ENCODE measurements at regions not wholly inside any gene's neighbourhood (a gene's known extent, or its start where the extent isn't known, plus 50 kb on each side); places are given as distances from the start of the nearest gene placed in this dataset.

DNA sequence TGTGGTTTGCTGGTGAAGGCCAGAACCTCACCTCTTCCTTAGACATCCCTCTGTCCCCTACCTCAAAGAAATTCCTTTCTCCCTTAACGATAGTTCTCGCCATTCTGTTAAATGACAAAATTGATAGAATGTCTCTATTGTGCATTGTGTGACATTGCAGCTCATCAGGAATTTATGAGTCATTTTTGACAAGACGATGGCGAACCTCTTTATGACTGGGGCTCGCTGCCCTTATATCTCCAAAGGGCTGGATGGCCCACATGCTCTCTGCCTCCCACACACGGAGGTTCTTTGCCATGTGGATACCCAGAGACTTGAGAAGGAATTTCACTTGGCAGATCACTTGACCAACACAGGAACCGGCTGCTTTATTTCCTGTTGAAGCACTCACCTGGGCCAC, 66.8 kb upstream of the RPS6KA2 start:
- DNase-seq (ENCODE audit: low read depth), result no peak

DNA sequence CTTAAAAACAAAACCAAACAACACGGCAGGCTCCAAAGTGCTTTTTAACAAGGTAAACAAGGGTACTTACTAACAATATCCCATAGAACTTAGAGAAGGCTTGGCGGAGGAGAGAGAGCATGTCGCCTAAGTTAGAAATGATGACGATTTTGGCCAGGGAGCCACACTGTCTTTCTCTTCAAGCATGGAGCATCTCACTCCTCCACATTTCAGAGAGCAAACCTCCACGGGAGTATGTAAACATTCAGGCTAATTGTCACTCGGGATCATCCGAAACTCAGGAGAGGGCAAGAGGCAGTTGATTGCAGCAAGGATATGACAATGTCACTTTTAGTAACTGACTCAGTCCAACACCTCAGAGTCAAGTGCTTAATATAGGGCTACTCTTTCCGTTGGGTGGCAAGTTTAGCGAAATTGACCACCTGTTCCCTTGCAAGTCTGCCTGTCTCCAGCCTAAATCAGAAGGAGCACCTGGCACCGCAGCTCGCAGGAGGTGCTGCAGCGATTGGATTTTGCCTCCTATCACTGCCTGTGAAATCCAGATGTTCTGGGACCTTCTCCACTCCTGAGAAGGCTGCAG, 65.8 kb upstream of the RPS6KA2 start:
- no peak for DNase-seq (ENCODE audit: low read depth)

DNA sequence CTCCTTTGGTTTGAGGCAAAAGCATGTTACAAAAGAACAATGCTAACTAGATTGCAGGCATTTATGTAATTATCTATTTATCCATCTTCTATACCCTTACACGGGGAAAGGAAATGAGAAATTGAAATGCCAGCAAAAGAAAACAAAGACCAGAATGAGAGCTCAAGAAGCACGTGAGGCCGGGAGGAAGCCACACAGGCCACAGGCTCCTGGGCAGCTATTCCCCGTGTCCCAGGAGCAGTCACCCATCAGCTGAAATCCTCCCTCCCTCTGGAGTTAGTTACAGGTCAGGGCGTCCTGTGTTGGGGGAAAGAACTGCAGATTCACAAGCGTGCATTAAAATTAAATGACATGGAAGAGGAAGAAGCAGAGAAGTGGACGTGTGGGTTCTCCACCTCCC, 64.7 kb upstream of the RPS6KA2 start:
- no peak for DNase-seq (ENCODE audit: low read depth)

DNA sequence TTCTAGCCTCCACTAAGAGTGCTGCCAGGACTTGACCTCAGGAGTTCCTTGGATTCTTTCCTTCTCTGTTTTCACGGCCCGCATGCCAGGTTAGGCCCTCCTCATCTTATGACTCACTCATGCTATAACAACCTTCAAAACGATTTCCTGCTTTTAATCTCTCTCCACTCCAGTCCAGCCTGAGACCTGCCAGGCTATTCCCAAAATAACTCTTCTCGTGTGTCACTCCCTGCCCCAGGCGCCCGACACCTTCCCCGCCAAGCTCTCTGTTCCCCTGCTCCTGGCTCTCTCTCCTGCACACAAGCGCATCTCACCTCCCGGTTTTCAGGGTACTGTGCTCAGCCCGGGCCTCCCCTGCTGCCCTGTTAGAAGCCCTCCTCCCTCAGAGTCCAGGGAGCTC, 64.1 kb upstream of the RPS6KA2 start:
- no peak for DNase-seq (ENCODE audit: low read depth)

DNA sequence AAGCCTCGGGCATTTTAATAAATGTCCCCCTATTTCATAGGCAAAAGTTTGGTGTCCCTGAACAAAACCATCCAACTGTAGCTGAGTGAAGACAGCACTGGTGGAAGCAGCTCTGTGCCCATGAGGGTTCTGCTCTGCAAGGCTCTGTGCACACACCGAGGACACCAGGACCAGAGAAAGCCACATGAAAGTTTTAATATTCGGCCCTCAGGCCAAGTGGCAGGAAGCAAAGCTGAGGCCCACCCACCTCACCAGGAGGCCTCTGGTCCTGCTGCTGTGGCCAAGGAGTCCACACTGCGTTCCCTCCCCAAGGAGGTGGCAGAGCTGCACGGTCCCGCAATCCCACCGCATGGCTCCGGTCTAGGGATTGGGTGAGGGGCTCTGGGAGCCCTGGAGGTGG, 62.6 kb upstream of the RPS6KA2 start:
- no peak for DNase-seq (ENCODE audit: low read depth)

DNA sequence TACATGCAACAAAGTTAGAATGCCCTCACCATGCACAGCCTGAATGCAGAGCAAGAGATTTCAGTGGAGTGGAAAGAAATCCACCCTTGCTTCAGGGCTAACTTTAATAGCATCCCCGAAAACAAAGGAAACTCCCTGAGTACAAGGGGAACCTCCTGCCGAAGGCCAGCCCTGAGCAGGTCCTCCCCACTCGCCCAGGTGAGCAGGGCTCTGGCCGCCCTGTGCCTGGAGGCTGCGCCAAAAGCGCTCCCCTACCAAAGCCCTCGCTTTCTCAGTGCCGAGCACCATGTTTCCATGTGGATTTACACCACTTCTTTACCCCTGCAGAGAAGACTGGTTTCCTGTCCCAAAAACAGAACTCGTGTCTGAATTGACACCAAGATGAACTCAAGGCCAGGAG, 61.9 kb upstream of the RPS6KA2 start:
- no peak for DNase-seq (ENCODE audit: low read depth)

DNA sequence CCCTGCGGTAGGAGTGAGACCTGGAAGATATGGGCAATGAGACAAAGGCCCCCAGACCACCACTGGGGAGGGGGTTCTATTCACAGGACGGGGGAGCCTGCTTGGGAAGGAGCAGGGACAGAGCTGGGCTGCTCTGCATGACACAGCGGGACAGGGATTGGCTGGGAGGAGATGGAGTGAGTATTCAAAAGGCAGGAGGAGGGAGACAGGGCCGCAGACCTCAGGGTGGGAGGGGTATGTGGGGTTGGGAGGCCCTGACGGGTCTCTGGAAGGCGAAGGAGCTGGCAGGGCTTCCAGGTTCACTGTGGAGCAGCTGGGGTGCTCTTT, 60.8 kb upstream of the RPS6KA2 start:
- DNase-seq (ENCODE audit: low read depth), result no peak

DNA sequence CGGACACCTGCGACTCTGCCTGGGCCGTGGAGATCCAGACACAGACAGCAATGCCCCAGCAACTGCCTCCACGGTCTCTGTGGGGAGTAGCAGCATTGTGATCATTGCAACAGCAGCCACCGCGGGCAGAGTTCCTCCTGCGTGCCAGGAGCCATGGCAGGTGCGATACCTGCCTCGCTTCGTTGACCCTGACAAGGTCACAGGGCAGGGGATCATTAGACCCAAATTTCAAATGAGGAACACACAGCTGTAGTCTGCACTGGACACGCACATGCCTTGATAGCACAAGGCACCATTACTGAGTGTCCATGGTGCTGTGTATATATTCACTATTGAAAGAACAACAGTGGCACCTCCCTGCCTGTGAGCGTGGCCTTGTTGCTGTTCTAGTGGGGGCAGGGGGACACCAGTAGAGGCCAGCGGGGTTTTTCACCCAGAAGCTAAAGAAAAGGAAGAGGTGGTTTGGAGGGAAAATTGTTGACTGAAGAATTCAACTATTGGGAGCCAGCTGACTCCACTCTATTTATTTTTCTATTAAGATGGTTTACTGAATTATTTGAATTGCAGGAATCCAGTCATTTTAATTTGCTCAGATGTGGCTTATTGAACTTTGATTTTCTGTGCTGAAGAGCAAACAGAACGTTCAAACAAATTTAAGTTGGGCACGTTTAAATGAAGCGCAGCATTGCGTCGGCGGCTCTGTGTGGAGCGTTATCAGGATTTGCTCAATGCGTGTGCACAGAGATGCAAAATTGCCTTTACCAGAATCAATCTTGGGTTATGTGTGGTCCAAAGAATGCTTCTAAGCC, 60.2 kb upstream of the RPS6KA2 start:
- no peak for DNase-seq (ENCODE audit: low read depth)

DNA sequence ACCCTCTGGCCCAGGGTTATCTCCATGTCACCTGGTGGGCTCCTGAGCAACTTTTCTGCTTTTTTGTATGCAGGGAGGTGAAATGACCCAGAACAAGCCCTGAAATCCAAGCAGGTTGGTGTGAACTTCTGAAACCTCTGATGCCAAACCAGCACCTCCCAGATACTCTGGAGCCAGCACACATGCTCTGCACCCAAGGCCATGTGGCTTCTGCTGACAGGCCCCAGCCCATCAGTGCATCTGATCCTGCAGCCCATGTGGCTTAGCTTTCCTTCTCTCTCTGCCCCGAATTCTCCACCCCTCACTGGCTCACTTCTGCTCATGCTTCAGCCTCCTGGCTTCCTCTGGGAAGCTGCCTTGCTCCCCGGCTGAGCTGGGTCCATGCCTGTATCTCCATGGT, 59.3 kb upstream of the RPS6KA2 start:
- DNase-seq (ENCODE audit: low read depth), result no peak

DNA sequence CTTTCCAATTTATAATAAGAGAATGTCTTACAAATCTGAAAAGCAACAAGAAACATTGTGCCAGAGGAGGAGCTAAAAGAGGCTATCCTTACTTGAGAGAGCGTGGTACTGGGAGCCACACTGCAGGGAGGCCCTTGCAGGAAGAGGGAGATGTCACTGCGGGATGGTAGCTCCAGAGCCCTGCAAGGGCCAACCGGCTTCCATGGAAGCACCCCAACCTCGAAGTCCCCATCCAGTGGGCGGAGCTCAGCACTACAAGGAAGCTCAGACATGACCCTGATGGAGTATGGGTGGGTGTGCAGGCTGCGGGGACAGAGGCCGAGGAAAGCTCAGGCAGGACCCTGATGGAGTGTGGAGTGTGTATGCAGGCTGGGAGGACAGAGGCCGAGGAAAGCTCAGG, 57.8 kb upstream of the RPS6KA2 start:
- DNase-seq (ENCODE audit: low read depth), result no peak

DNA sequence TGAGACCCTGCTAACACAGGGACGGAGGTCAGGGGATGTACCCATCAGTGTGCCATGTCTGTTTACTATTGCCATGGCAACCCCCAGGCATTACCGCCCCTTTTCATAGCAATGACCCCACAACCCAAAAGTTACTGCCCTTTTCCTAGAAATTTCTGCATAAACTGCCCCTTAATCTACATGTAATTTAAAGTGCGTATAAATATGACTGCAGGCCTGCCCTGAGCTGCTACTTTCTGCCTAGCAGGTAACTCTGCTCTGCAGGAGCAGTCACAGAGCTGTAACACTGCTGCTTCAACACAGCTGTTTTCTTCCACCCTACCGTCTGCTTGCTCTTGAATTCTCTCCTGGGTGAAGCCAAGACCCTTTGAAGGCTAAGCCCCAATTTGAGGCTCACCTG, 57.1 kb upstream of the RPS6KA2 start:
- DNase-seq (ENCODE audit: low read depth), result no peak

DNA sequence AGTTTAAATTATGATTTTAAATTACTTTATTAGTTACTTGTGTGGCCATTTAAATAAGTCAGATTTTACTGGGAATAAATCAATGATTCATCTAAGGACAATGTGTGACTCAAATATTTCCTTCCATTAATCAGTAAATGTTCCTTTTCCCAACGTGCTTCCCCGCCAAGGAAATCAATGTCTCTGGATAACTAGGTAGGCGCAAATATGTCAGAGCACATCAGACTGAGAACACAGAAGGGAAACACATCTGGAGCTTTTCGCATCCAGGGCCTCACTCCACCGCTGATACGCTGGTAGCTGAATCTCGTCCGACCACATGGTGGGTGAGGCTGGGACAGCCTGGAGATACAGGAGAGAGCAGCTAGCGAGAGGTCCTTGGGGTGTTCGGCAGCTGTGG, 56.4 kb upstream of the RPS6KA2 start:
- no peak for DNase-seq (ENCODE audit: low read depth)

DNA sequence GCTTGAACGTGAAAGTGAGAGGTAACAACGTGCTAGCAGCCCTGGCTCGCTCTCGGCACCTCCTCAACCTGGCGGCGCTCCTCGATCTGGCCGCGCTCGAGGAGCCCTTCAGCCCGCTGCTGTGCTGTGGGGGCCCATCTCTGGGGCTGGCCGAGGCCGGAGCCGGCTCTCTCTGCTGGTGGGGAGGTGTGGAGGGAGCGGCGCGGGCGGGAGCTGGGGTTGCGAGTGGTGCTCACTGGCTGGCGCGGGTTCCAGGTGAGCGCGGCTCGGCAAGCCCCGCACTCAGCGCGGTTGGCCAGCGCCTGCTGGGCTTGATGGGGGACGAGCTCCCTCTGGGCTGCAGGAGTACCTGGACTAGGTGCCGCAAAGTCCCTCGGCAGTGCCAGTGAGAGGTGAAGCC, 52.5 kb upstream of the RPS6KA2 start:
- DNase-seq (ENCODE audit: low read depth), result no peak

DNA sequence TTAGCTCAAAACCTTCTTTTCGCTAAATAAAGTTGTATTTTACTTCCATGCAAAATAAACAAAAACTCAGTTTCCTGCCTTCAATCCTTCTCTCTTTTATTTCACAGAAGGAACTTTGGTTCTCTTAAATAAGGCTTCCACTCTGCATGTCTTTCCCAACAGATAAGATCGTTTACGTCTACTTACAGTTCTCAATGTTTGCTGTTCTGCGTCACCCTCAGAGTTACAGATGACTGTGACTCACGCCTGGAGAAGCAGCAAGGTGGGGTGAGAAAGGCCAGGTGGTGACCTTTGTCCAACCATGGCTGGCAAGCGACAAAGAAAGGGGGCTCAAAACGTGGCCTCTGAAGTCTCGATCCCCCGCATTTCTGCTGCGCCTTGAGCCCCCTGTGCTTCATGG, 51.4 kb upstream of the RPS6KA2 start:
- DNase-seq (ENCODE audit: low read depth), result no peak

DNA sequence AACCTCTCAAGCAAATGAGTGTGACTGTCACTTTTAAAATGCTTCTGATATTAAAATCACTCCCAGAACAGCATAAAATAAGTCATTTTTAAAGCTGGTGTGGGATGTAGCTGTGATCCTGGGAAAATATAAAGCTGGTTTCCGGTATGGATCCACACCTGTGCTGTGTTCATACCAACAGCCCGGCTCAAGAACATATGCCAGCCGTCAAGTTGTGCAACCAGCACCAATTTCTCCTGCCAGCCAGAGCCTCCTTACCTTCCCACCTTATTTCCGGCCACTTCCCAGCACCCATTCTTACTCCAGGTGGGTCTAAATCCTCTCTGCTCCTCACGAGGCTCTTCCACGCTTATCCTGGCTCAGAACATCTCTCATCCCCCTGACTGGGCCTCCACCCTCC, 50.9 kb upstream of the RPS6KA2 start:
- no peak for DNase-seq (ENCODE audit: low read depth)
